Esophagus muscularis mucosa (tissue), 4 donors: ENCODE measurements at regions not wholly inside any gene's neighbourhood (a gene's known extent, or its start where the extent isn't known, plus 50 kb on each side); places are given as distances from the start of the nearest gene placed in this dataset.

Experiments used
- DNase-seq: peaks from one replicate; pipeline ENCODE4 v3.0.0-alpha.2; 2017; ENCODE audit errors: extremely low spot score
- H3K27ac ChIP-seq, 4 donors: fragments of 200-600 bp; sonication (generic); replicated peaks in 1 of 4; 1 replicate in 3 of 4; 2 replicates in 1 of 4; pipeline ENCODE4 v1.5.1; 2016 to 2019; ENCODE audit warnings: mild to moderate bottlenecking in 1 of 4
- H3K27me3 ChIP-seq, 4 donors: fragments of 200-600 bp; sonication (generic); one replicate each; pipeline versions ENCODE4 v1.5.1 to v1.6.0; 2016 to 2019
- H3K36me3 ChIP-seq, 4 donors: fragments of 200-600 bp; sonication (generic); one replicate each; pipeline ENCODE4 v1.5.1; 2016 to 2019
- H3K4me1 ChIP-seq, 4 donors: fragments of 200-600 bp; sonication (generic); one replicate each; pipeline ENCODE4 v1.5.1; 2016 to 2019
- H3K4me3 ChIP-seq, 4 donors: fragments of 200-600 bp; sonication (generic); 1 replicate in 2 of 4; 2 replicates in 2 of 4; pipeline ENCODE4 v1.5.1; 2016 to 2019; ENCODE audit warnings: mild to moderate bottlenecking in 4 of 4, moderate library complexity in 1 of 4
- H3K9me3 ChIP-seq, 4 donors: fragments of 200-600 bp; sonication (generic); 1 replicate in 3 of 4; 2 replicates in 1 of 4; pipeline ENCODE4 v1.5.1; 2016 to 2019
- CTCF ChIP-seq, 3 experiments: fragments of 200-600 bp in 2 of 3; fragments of 450-650 bp in 1 of 3; sonication (generic) in 2 of 3; IDR thresholded peaks; one replicate each; pipeline ENCODE4 v1.5.1; 2017 to 2019; ENCODE audit warnings: antibody characterized with exemption in 3 of 3, mild to moderate bottlenecking in 2 of 3, moderate library complexity in 1 of 3
- EP300 ChIP-seq: sonication (generic); formaldehyde crosslinking; IDR thresholded peaks from one replicate; pipeline ENCODE4 v1.6.1; 2017; ENCODE audit warnings: antibody characterized with exemption
- POLR2A ChIP-seq: fragments of 450-650 bp; IDR thresholded peaks from one replicate; pipeline ENCODE4 v1.6.1; 2017; ENCODE audit warnings: antibody characterized with exemption, moderate library complexity, mild to moderate bottlenecking, low read depth
- POLR2AphosphoS5 ChIP-seq, 2 donors: sonication (generic); formaldehyde crosslinking; IDR thresholded peaks; one replicate each; pipeline ENCODE4 v1.6.1; 2017; ENCODE audit warnings: antibody characterized with exemption in 2 of 2
- WGBS: methylation state at CpG from one replicate; pipeline ENCODE4 v1.1.5; 2018; 5-methylcytosine and 5-hydroxymethylcytosine counted together
- intact Hi-C: fragments of 100-400 bp; cut with DNase I; formaldehyde crosslinking; loops from one replicate; pipeline ENCODE4 v1.15.1; 2023

- H3K27me3 ChIP-seq: no peaks in the 10 kb centered on the region
- no peaks in the 10 kb centered on the region for H3K9me3 ChIP-seq
- no peak overlapping the region for H3K4me3 ChIP-seq
- TF ChIP-seq POLR2AphosphoS5 (IDR thresholded peaks at IDR 0.05): no peak
- TF ChIP-seq CTCF (IDR thresholded peaks at IDR 0.05): no peak
- TF ChIP-seq POLR2A: no peak
- no peak for TF ChIP-seq EP300
- DNase-seq: no peak
- H3K27ac ChIP-seq: no peak overlapping the region
- intact Hi-C loops: loop anchor here (10.0 kb wide), 3 partner anchors 486 to 686 kb away; partner anchors contain the start of gene SMIM15
- WGBS: 94% methylated on average over 2 of the region's 2 CpGs
- H3K4me1 ChIP-seq: no peaks in the 10 kb centered on the region
- no peaks in the 10 kb centered on the region for H3K36me3 ChIP-seq
Observed at GRCh38 chr5:61650661-61651060, 318.6 kb downstream of the ZSWIM6 start.

GRCh38 chr5:61651195-61651594, 319.1 kb downstream of the ZSWIM6 start:
- no peak overlapping the region for H3K27ac ChIP-seq
- H3K27me3 ChIP-seq: no peaks in the 10 kb centered on the region
- 75% methylated on average over 2 of the region's 2 CpGs for WGBS
- no peaks in the 10 kb centered on the region for H3K36me3 ChIP-seq
- H3K9me3 ChIP-seq: no peaks in the 10 kb centered on the region
- no peaks in the 10 kb centered on the region for H3K4me1 ChIP-seq
- no peak for DNase-seq
- H3K4me3 ChIP-seq: no peak overlapping the region
- intact Hi-C loops: loop anchor here (10.0 kb wide), 3 partner anchors 486 to 686 kb away; partner anchors contain the start of gene SMIM15
- no peak for TF ChIP-seq EP300

GRCh38 chr5:61652916-61653315, 320.9 kb downstream of the ZSWIM6 start:
- H3K4me3 ChIP-seq: no peak overlapping the region
- no peaks in the 10 kb centered on the region for H3K27me3 ChIP-seq
- no peaks in the 10 kb centered on the region for H3K9me3 ChIP-seq
- H3K36me3 ChIP-seq: no peaks in the 10 kb centered on the region
- intact Hi-C loops: loop anchor here (10.0 kb wide), 3 partner anchors 488 to 688 kb away; partner anchors contain the start of gene SMIM15
- no peaks in the 10 kb centered on the region for H3K4me1 ChIP-seq
- no peak for DNase-seq
- no peak overlapping the region for H3K27ac ChIP-seq
- TF ChIP-seq POLR2A (no peak), EP300 (no peak), CTCF (IDR thresholded peaks at IDR 0.05) (no peak), POLR2AphosphoS5 (IDR thresholded peaks at IDR 0.05) (no peak)

- H3K4me1 ChIP-seq: peaks cover 0 to 9% (median 2%) of the 10 kb centered on the region in 4 donors
- TF ChIP-seq EP300 (no peak), POLR2AphosphoS5 (IDR thresholded peaks at IDR 0.05) (no peak), CTCF (IDR thresholded peaks at IDR 0.05) (no peak), POLR2A (no peak)
- intact Hi-C loops: loop anchor here (10.0 kb wide), 3 partner anchors 489 to 689 kb away; partner anchors contain the start of gene SMIM15
- no peak for DNase-seq
- no peak overlapping the region for H3K4me3 ChIP-seq
- no peak overlapping the region for H3K27ac ChIP-seq
- no peaks in the 10 kb centered on the region for H3K36me3 ChIP-seq
- H3K27me3 ChIP-seq: no peaks in the 10 kb centered on the region
- 90% methylated on average over 7 of the region's 7 CpGs for WGBS
- H3K9me3 ChIP-seq: no peaks in the 10 kb centered on the region
Observed at GRCh38 chr5:61653807-61654580, 321.9 kb downstream of the ZSWIM6 start.

GRCh38 chr5:61654876-61655275, 322.8 kb downstream of the ZSWIM6 start:
- no peak overlapping the region for H3K27ac ChIP-seq
- H3K4me1 ChIP-seq: peaks cover 0 to 9% (median 2%) of the 10 kb centered on the region in 4 donors
- 84% methylated on average over 2 of the region's 2 CpGs for WGBS
- H3K27me3 ChIP-seq: no peaks in the 10 kb centered on the region
- no peak overlapping the region for H3K4me3 ChIP-seq
- DNase-seq: no peak
- intact Hi-C loops: loop anchor here (5.0 to 10.0 kb wide), 5 partner anchors 313 to 690 kb away; partner anchors contain the start of gene SMIM15
- TF ChIP-seq CTCF (IDR thresholded peaks at IDR 0.05) (no peak), EP300 (no peak)
- H3K9me3 ChIP-seq: no peaks in the 10 kb centered on the region
- no peaks in the 10 kb centered on the region for H3K36me3 ChIP-seq
